HepG2 (cell line): ENCODE measurements at regions not wholly inside any gene's neighbourhood (a gene's known extent, or its start where the extent isn't known, plus 50 kb on each side); places are given as distances from the start of the nearest gene placed in this dataset.

Experiments
- AHR ChIP-seq: IDR thresholded peaks from 2 replicates; pipeline ENCODE4 v1.6.1; 2018; ENCODE audit warnings: missing genetic modification reagents, missing compliant biosample characterization
- BRD4 ChIP-seq: sonication (generic); formaldehyde crosslinking; IDR thresholded peaks from 2 replicates; pipeline ENCODE4 v1.4.0; 2020; ENCODE audit warnings: missing genetic modification reagents
- CC2D1A ChIP-seq: sonication (generic); formaldehyde crosslinking; IDR thresholded peaks from 2 replicates; pipeline ENCODE4 v1.8.1; 2023; ENCODE audit warnings: mild to moderate bottlenecking, missing genetic modification reagents
- CCDC6 ChIP-seq: sonication (generic); formaldehyde crosslinking; IDR thresholded peaks from 2 replicates; pipeline ENCODE4 v1.8.1; 2022; ENCODE audit warnings: mild to moderate bottlenecking, missing genetic modification reagents, moderate library complexity
- GTF3A ChIP-seq: sonication (generic); formaldehyde crosslinking; conservative IDR thresholded peaks from 2 replicates; pipeline ENCODE4 v1.4.0; 2020; ENCODE audit warnings: mild to moderate bottlenecking, missing genetic modification reagents
- IKZF4 ChIP-seq: sonication (generic); formaldehyde crosslinking; IDR thresholded peaks from 2 replicates; pipeline ENCODE4 v1.5.1; 2020; ENCODE audit warnings: borderline replicate concordance, mild to moderate bottlenecking, low read depth, missing genetic modification reagents; ENCODE audit errors: not compliant biosample characterization
- KAT7 ChIP-seq: IDR thresholded peaks from 2 replicates; pipeline ENCODE4 v1.6.1; 2018; ENCODE audit warnings: borderline replicate concordance, missing compliant biosample characterization
- KAT8 ChIP-seq: IDR thresholded peaks from 2 replicates; pipeline ENCODE4 v1.6.1; 2016; ENCODE audit warnings: missing genetic modification reagents, missing compliant biosample characterization
- KDM5B ChIP-seq: sonication (generic); formaldehyde crosslinking; IDR thresholded peaks from 2 replicates; pipeline ENCODE4 v1.4.0; 2020; ENCODE audit warnings: missing genetic modification reagents, mild to moderate bottlenecking, borderline replicate concordance
- MAFK ChIP-seq, 2 experiments: IDR thresholded peaks in 1 of 2; conservative IDR thresholded peaks in 1 of 2; 2 replicates each; pipeline ENCODE4 v1.6.1; 2011; ENCODE audit warnings: improper control_type of control experiment in 2 of 2, low read length in 2 of 2
- MEIS1 ChIP-seq: sonication (generic); formaldehyde crosslinking; IDR thresholded peaks from 2 replicates; pipeline ENCODE4 v1.9.0; 2021; ENCODE audit warnings: mild to moderate bottlenecking, missing genetic modification reagents, moderate library complexity, borderline replicate concordance
- NCOA2 ChIP-seq: sonication (generic); formaldehyde crosslinking; IDR thresholded peaks from 2 replicates; pipeline ENCODE4 v1.8.0; 2022; ENCODE audit warnings: inconsistent platforms
- PTBP1 ChIP-seq: fragments of 200-400 bp; formaldehyde crosslinking; IDR thresholded peaks from 2 replicates; pipeline ENCODE4 v1.6.1; 2018; ENCODE audit warnings: low read length, low read depth; ENCODE audit not compliant: poor library complexity, severe bottlenecking
- RFX3 ChIP-seq: IDR thresholded peaks from 2 replicates; pipeline ENCODE4 v1.6.1; 2016; ENCODE audit warnings: missing biosample characterization, missing genetic modification reagents
- RFXAP ChIP-seq: sonication (generic); formaldehyde crosslinking; IDR thresholded peaks from 2 replicates; pipeline ENCODE4 v1.4.0; 2020; ENCODE audit warnings: missing genetic modification reagents, borderline replicate concordance
- SATB2 ChIP-seq: sonication (generic); formaldehyde crosslinking; IDR thresholded peaks from 2 replicates; pipeline ENCODE4 v1.5.0; 2020; ENCODE audit warnings: missing genetic modification reagents
- SETDB1 ChIP-seq: sonication (generic); formaldehyde crosslinking; IDR thresholded peaks from 2 replicates; pipeline ENCODE4 v1.5.1; 2020; ENCODE audit warnings: missing genetic modification reagents, mild to moderate bottlenecking, borderline replicate concordance
- SIN3A ChIP-seq: IDR thresholded peaks from 2 replicates; pipeline ENCODE4 v1.6.1; 2011; ENCODE audit warnings: low read depth, mild to moderate bottlenecking, control low read depth, low read length, borderline replicate concordance
- SPEN ChIP-seq: sonication (generic); formaldehyde crosslinking; IDR thresholded peaks from 2 replicates; pipeline ENCODE4 v1.5.1; 2020; ENCODE audit warnings: low read depth, mild to moderate bottlenecking, missing genetic modification reagents
- TMF1 ChIP-seq: sonication (generic); formaldehyde crosslinking; IDR thresholded peaks from 2 replicates; pipeline ENCODE4 v1.8.1; 2022; ENCODE audit warnings: low read depth, missing genetic modification reagents
- ZMYM2 ChIP-seq: sonication (generic); formaldehyde crosslinking; IDR thresholded peaks from 2 replicates; pipeline ENCODE4 v1.8.0; 2022; ENCODE audit warnings: mild to moderate bottlenecking, missing genetic modification reagents
- ZNF24 ChIP-seq: fragments of 450-650 bp; IDR thresholded peaks from 2 replicates; pipeline ENCODE4 v1.6.1; 2017; ENCODE audit warnings: antibody characterized with exemption, mild to moderate bottlenecking
- ZNF430 ChIP-seq: sonication (generic); formaldehyde crosslinking; IDR thresholded peaks from 2 replicates; pipeline ENCODE4 v1.9.0; 2021; ENCODE audit warnings: mild to moderate bottlenecking, missing genetic modification reagents
- ZNF567 ChIP-seq: sonication (generic); formaldehyde crosslinking; IDR thresholded peaks from 2 replicates; pipeline ENCODE4 v1.8.1; 2023; ENCODE audit warnings: mild to moderate bottlenecking, missing genetic modification reagents, borderline replicate concordance
- ZNF678 ChIP-seq: sonication (generic); formaldehyde crosslinking; IDR thresholded peaks from 2 replicates; pipeline ENCODE4 v1.4.0; 2020; ENCODE audit warnings: mild to moderate bottlenecking, missing genetic modification reagents
- ZNF747 ChIP-seq: sonication (generic); formaldehyde crosslinking; IDR thresholded peaks from 2 replicates; pipeline ENCODE4 v1.8.1; 2023; ENCODE audit warnings: missing genetic modification reagents, mild to moderate bottlenecking, borderline replicate concordance
- TF ChIP-seq, protein P1 (sequence below): sonication (generic); formaldehyde crosslinking; IDR thresholded peaks from 2 replicates; pipeline ENCODE4 v1.4.0; 2020; ENCODE audit warnings: missing genetic modification reagents
- TF ChIP-seq, protein P2 (sequence below): sonication (generic); formaldehyde crosslinking; IDR thresholded peaks from 2 replicates; pipeline ENCODE4 v1.4.0; 2020; ENCODE audit warnings: mild to moderate bottlenecking, missing genetic modification reagents

DNA sequence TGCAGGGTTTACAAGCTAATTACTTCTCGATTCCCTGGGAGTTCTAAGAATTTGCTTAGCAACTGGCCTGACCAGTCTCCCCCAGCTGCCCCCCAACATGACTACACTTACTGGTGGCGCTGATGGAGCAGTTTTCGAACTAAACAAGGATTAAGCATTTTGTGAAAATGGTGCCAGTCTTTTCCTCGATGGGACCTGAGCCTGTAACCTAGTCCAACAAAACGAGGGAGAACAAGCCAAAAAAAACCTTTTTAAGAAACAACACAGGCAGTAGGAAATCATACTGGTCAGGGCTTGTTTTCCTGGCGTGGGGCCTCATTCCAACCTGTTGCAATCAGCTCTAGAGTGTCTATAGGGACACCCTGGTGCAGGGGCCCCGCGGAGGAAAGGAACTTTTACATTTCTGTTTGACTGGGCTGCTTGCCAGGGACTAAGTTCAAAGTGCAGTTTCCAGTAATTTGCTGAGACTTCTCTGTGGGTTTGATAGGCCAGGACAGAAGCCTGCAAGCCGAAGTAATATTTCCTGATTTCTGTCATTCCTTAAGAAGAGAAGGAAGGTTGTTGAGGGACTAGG, 158.7 kb downstream of the SPRY1 start (continued):
- TF ChIP-seq BRD4 (CRISPR knock-in tag): peak; percentile 72; the same call in 1 of the 2 replicates
- TF ChIP-seq SETDB1: no peak
- TF ChIP-seq SATB2: 0 out of 2 replicates have a peak, but pooled peaks have one; percentile 41
- TF ChIP-seq ZNF678 (CRISPR knock-in tag): no peak
- no peak for TF ChIP-seq CC2D1A (CRISPR knock-in tag)
- no peak for TF ChIP-seq ZNF430 (CRISPR knock-in tag)
- TF ChIP-seq ZNF747 (CRISPR knock-in tag): no peak; the same call in 1 of the 2 replicates
- peak; percentile 52; the same call in 1 of the 2 replicates for TF ChIP-seq MEIS1 (CRISPR knock-in tag)
- TF ChIP-seq RFXAP (CRISPR knock-in tag): peak; percentile 53
- no peak for TF ChIP-seq ZNF567 (CRISPR knock-in tag)
- TF ChIP-seq SIN3A: 0 out of 2 replicates have a peak, but pooled peaks have one; percentile 33
- peak; percentile 35; the same call in 1 of the 2 replicates for TF ChIP-seq RFX3 (CRISPR knock-in tag)
- no peak; the same call in 1 of the 2 replicates for TF ChIP-seq CCDC6
- peak; percentile 84 for TF ChIP-seq KAT8 (CRISPR knock-in tag)
- TF ChIP-seq TMF1: no peak
- 0 out of 2 replicates have a peak, but pooled peaks have one; percentile 43 for TF ChIP-seq ZNF24
- no peak for TF ChIP-seq PTBP1
- no peak for TF ChIP-seq IKZF4
- peak; percentile 77; the same call in 1 of the 2 replicates for TF ChIP-seq SPEN (CRISPR knock-in tag)
- TF ChIP-seq, protein P1, sequence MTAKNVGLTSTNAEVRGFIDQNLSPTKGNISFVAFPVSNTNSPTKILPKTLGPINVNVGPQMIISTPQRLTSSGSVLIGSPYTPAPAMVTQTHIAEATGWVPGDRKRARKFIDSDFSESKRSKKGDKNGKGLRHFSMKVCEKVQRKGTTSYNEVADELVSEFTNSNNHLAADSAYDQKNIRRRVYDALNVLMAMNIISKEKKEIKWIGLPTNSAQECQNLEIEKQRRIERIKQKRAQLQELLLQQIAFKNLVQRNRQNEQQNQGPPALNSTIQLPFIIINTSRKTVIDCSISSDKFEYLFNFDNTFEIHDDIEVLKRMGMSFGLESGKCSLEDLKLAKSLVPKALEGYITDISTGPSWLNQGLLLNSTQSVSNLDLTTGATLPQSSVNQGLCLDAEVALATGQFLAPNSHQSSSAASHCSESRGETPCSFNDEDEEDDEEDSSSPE: peak; percentile 46; the same call in 1 of the 2 replicates
- TF ChIP-seq ZMYM2 (CRISPR knock-in tag): peak; percentile 46; the same call in 1 of the 2 replicates
- TF ChIP-seq KDM5B (CRISPR knock-in tag): peak; percentile 21; the same call in 1 of the 2 replicates
- TF ChIP-seq, protein P2, sequence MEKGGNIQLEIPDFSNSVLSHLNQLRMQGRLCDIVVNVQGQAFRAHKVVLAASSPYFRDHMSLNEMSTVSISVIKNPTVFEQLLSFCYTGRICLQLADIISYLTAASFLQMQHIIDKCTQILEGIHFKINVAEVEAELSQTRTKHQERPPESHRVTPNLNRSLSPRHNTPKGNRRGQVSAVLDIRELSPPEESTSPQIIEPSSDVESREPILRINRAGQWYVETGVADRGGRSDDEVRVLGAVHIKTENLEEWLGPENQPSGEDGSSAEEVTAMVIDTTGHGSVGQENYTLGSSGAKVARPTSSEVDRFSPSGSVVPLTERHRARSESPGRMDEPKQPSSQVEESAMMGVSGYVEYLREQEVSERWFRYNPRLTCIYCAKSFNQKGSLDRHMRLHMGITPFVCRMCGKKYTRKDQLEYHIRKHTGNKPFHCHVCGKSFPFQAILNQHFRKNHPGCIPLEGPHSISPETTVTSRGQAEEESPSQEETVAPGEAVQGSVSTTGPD (CRISPR knock-in tag): peak; percentile 46; the same call in 1 of the 2 replicates
- peak; percentile 98 for TF ChIP-seq NCOA2 (CRISPR knock-in tag)
- TF ChIP-seq GTF3A (CRISPR knock-in tag): 0 out of 2 replicates have a peak, but pooled peaks have one; percentile 22
- peak; percentile 62; the same call in 1 of the 2 replicates for TF ChIP-seq KAT7
- no peak for TF ChIP-seq MAFK (conservative IDR thresholded peaks at IDR 0.05 in 1 of 2, IDR thresholded peaks at IDR 0.05 in 1 of 2; ENCODE audit: low read length in 2 of 2)
- TF ChIP-seq AHR (CRISPR knock-in tag): 0 out of 2 replicates have a peak, but pooled peaks have one; percentile 58
